PC-3 (cell line): ENCODE measurements at regions not wholly inside any gene's neighbourhood (a gene's known extent, or its start where the extent isn't known, plus 50 kb on each side); places are given as distances from the start of the nearest gene placed in this dataset.

Experiments used
- EZH2phosphoT487 ChIP-seq: fragments of 300-600 bp; sonication (generic); IDR thresholded peaks from 2 replicates; pipeline ENCODE4 v1.6.1; 2018; ENCODE audit warnings: mild to moderate bottlenecking, antibody characterized with exemption, low read length, borderline replicate concordance
- TF ChIP-seq, protein P1 (sequence below): fragments of 300-600 bp; sonication (generic); conservative IDR thresholded peaks from 2 replicates; pipeline ENCODE4 v1.5.1; 2017; ENCODE audit warnings: antibody characterized with exemption, low read depth, mild to moderate bottlenecking, low read length

DNA sequence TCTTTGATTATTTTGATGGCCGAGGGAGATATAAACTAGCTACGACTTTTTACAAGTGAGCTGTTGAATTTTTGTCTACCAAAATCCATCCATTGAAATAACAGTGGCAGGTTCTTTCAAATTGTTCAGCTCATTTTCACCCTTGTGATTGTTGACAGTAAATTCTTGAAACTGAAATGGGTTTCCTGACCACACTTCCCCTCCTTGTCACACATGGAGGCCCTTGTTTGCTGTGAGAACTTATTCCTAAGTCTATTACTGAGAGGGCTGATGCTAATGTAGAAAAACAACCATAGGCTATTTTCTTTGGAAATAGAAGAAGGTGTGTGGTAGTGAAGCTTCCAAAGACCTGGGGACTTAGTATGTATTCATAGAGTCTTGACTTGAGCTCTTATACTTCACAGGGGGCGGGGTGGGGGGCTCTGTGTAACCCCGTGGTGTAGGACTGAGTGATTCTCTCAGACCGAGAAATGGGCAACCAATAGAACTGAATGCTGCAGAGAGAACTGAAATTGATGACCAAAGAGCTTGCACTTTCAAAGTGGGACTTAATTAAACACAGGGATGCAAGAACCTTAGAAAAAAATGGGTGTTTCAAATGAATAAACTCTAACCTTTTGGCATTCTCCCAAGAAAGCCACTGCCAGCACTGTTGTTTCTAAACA is 718.9 kb downstream of the CCSER2 start:
- TF ChIP-seq, protein P1, sequence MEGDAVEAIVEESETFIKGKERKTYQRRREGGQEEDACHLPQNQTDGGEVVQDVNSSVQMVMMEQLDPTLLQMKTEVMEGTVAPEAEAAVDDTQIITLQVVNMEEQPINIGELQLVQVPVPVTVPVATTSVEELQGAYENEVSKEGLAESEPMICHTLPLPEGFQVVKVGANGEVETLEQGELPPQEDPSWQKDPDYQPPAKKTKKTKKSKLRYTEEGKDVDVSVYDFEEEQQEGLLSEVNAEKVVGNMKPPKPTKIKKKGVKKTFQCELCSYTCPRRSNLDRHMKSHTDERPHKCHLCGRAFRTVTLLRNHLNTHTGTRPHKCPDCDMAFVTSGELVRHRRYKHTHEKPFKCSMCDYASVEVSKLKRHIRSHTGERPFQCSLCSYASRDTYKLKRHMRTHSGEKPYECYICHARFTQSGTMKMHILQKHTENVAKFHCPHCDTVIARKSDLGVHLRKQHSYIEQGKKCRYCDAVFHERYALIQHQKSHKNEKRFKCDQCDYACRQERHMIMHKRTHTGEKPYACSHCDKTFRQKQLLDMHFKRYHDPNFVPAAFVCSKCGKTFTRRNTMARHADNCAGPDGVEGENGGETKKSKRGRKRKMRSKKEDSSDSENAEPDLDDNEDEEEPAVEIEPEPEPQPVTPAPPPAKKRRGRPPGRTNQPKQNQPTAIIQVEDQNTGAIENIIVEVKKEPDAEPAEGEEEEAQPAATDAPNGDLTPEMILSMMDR = no peak
- no peak for TF ChIP-seq EZH2phosphoT487
